Muscle layer of duodenum (tissue), 2 donors: ENCODE measurements at regions not wholly inside any gene's neighbourhood (a gene's known extent, or its start where the extent isn't known, plus 50 kb on each side); places are given as distances from the start of the nearest gene placed in this dataset.

ENCODE experiments used
- H3K27ac ChIP-seq: one replicate; pipeline ENCODE4 v1.7.0; 2013; ENCODE audit warnings: mild to moderate bottlenecking, low read length
- H3K27me3 ChIP-seq: one replicate; pipeline ENCODE4 v1.7.0; 2013; ENCODE audit warnings: low read depth, mild to moderate bottlenecking, control low read depth, low read length
- H3K36me3 ChIP-seq, 2 donors: one replicate each; pipeline ENCODE4 v1.7.0; 2013; ENCODE audit warnings: low read length in 2 of 2, control low read depth in 1 of 2, mild to moderate bottlenecking in 1 of 2; ENCODE audit not compliant: insufficient read depth in 2 of 2, control insufficient read depth in 1 of 2
- H3K4me1 ChIP-seq, 2 donors: one replicate each; pipeline ENCODE4 v1.7.0; 2013; ENCODE audit warnings: low read length in 2 of 2, mild to moderate bottlenecking in 2 of 2, control low read depth in 1 of 2, moderate library complexity in 1 of 2; ENCODE audit not compliant: insufficient read depth in 2 of 2, control insufficient read depth in 1 of 2
- H3K4me3 ChIP-seq, 2 donors: one replicate each; pipeline ENCODE4 v1.7.0; 2013; ENCODE audit warnings: low read length in 2 of 2, low read depth in 1 of 2, mild to moderate bottlenecking in 1 of 2
- H3K9me3 ChIP-seq, 2 donors: one replicate each; pipeline ENCODE4 v1.7.0; 2013; ENCODE audit warnings: low read length in 2 of 2, control low read depth in 1 of 2, mild to moderate bottlenecking in 1 of 2; ENCODE audit not compliant: control insufficient read depth in 1 of 2
- donor health status: healthy.

DNA sequence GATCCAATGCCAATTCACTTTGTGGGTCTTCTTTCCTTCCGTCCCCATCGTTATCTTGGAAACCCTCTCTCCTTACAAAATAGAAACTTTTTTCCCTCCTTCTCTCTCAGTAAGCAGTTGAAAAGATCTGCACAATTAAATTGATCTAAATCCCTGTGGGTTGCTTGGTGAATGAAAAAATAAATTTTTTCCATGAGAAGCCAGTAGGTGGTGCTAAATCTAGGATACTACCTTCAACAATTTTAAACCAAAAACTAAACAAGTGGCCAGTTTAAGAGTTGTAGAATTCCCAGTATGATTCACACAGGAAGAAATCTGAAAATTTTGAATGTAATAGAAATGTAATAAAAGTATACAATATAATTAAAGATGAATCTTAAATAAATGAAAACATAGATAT lies 990.3 kb upstream of the ZNF722 start:
- Histone ChIP-seq H3K27me3 (no peaks in the 10 kb centered on the region), H3K4me3 (no peak overlapping the region), H3K4me1 (no peaks in the 10 kb centered on the region), H3K36me3 (no peaks in the 10 kb centered on the region), H3K9me3 (peaks cover 0 to 8% of the 10 kb centered on the region in 2 donors), H3K27ac (no peak overlapping the region)

DNA sequence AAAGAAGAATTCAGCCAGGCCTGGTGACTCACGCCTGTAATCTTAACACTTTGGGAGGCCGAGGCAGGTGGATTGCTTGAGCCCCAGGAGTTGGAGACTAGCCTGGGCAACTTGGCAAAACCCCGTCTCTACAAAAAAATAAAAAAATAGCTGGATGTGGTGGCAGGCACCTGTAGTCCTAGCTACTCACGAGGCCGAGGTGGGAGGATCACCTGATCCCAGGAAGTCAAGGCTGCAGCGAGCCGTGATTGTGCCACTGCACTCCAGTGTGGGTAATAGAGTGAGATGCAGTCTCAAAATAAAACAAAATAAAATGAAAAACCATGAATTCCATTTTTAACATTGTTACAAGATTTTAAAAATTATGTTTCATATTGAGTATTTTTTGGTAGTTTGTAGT lies 988.9 kb upstream of the ZNF722 start:
- H3K36me3 ChIP-seq, result no peaks in the 10 kb centered on the region
- H3K4me3 ChIP-seq, result no peak overlapping the region
- no peaks in the 10 kb centered on the region for H3K27me3 ChIP-seq
- no peaks in the 10 kb centered on the region for H3K4me1 ChIP-seq
- H3K9me3 ChIP-seq, result peaks cover 0 to 10% of the 10 kb centered on the region in 2 donors
- H3K27ac ChIP-seq, result no peak overlapping the region

DNA sequence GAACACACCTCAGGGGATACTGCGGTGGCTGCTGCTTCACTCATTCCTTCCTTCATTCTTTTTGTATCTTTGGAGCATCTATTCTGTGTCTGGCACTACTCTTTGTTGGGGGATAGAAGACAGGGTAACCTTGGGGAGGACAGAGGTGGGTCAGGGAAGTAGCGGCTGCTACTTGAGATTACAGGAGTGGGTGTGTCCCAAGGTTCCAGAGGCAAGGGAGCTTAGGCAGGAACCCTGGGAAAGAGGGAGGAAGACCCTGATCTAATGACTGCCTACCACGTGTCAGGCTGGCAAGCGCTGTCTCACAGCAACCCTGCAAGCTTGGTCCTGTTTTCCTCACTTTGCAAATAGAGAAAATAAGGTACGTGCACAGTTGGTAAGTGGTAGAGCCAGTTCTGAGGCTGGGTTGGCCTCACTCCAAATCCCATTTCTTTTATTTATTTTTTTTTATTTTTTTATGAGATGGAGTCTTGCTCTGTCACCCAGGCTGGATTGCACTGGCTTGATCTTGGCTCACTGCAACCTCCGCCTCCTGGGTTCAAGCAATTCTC lies 985.9 kb upstream of the ZNF722 start:
- H3K4me1 ChIP-seq, result no peaks in the 10 kb centered on the region
- no peak overlapping the region for H3K4me3 ChIP-seq
- H3K27ac ChIP-seq, result no peak overlapping the region
- H3K9me3 ChIP-seq, result peaks cover 3 to 10% of the 10 kb centered on the region in 2 donors
- H3K27me3 ChIP-seq, result no peaks in the 10 kb centered on the region
- H3K36me3 ChIP-seq, result no peaks in the 10 kb centered on the region

DNA sequence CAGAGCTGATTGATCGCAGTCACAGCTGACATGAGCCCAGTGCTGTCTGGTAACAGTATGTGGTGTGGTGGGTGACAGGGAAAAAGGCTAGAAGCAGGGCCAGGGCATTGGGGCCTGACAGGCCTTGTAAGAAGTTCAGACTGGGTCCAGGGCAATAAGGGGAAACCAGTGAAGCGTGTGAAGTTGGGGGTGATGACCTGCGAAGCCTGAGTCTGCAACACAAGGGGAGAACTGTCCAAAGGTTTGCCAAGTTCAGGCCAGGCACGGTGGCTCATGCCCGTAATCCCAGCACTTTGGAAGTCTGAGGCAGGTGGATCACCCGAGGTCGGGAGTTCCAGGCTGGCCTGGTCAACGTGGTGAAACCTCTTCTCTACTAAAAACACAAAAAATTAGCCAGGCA lies 983.9 kb upstream of the ZNF722 start:
- Histone ChIP-seq H3K36me3 (no peaks in the 10 kb centered on the region), H3K9me3 (peaks cover 3 to 16% of the 10 kb centered on the region in 2 donors), H3K27ac (no peak overlapping the region), H3K27me3 (no peaks in the 10 kb centered on the region), H3K4me1 (no peaks in the 10 kb centered on the region), H3K4me3 (no peak overlapping the region)

DNA sequence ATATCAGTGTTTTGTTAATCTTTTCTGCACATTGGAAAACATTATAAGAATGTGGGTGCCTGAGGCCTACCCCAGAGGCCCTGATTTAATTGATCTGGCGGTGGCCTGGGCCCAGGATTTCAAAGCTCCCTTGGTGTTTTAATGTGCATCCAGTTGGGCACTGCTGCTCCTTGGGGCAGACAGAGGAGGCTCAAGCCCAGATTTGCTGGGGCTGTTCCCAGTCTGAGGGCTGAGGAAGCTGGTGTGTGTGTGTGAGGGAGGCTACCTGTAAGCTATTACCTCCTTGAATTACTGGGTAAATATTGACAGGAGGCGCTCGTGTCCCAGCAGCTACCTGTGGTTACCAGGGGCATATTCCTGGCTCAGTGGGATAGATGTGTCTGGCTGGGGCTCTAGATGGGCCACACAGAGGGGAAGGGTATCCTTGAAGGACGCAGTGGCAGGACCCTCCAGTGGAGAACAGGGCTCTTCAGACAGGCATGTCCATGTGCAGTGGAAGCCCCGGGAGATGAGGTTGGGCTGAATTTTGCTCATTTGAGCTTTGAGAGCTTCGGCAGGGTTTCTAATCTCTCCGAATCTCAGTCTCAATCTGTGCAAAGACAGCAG lies 975.4 kb upstream of the ZNF722 start:
- H3K9me3 ChIP-seq, result peaks cover 0 to 9% of the 10 kb centered on the region in 2 donors

DNA sequence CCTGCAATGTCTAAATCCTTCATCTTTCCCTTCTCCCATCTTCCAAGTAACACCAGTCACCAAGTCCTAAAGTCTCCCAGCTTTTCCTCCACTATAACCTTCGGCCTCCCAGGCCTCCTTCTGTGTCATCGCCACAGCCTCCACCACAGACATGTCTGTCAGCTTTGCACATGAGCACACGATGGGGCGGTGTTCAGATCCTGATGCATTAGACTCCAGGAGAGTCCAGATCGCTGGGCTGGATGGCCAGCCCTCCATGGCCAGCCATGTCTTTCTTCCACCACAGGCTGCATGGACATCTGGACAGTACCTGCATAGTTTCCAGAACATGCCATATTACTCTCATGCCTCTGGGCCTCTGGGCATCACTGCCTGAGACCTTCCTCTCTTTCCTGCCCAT lies 974.2 kb upstream of the ZNF722 start:
- Histone ChIP-seq H3K36me3 (no peaks in the 10 kb centered on the region), H3K4me3 (no peak overlapping the region), H3K27ac (no peak overlapping the region), H3K27me3 (no peaks in the 10 kb centered on the region), H3K9me3 (peaks cover 0 to 7% of the 10 kb centered on the region in 2 donors), H3K4me1 (no peaks in the 10 kb centered on the region)

More for the DNA sequence above, 975.4 kb upstream of the ZNF722 start:
- no peak overlapping the region for H3K4me3 ChIP-seq
- no peak overlapping the region for H3K27ac ChIP-seq
- H3K4me1 ChIP-seq, result no peaks in the 10 kb centered on the region
- H3K27me3 ChIP-seq, result no peaks in the 10 kb centered on the region
- no peaks in the 10 kb centered on the region for H3K36me3 ChIP-seq

DNA sequence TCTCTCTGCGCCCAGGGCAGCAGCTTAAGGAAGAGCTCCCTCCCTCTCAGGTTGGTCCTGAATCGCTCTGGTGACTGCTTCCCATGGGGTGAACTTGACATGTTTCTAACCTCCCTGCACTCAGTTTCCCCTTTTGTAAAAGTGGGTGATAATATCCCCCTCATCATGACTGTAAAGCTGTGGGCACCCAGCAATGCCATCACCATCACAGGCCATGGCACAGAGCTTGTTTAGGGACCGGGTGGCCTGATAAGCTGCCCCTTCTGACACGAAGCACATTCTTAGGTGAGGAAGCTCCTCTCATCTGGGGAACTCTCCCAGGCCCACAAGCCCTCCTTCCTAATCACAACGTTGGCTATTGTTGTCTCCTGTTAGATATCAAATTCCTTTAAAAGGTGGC lies 972.8 kb upstream of the ZNF722 start:
- Histone ChIP-seq H3K27me3 (no peaks in the 10 kb centered on the region), H3K27ac (no peak overlapping the region), H3K9me3 (peaks cover 0 to 12% of the 10 kb centered on the region in 2 donors), H3K36me3 (no peaks in the 10 kb centered on the region), H3K4me3 (no peak overlapping the region), H3K4me1 (no peaks in the 10 kb centered on the region)

DNA sequence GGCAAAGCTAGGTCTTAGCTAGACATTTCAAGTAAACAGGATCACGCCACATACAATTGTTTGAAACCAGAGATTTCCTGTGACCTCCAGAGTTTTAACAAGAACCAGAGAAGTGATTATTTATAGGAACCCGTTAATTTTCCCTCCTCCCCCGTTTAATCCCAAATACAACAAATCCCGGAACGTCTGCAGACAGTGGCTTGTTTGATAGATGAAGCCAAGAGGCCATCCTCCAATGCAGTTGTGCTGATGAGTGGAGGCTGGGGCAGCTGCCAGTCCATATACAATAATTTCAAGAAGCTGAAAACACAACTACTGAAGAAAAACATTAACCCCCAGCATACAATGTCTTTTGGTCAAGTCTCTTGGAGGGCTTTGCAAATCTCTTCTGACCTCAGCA lies 971.6 kb upstream of the ZNF722 start:
- peaks cover 0 to 18% of the 10 kb centered on the region in 2 donors for H3K9me3 ChIP-seq
- no peaks in the 10 kb centered on the region for H3K27me3 ChIP-seq

DNA sequence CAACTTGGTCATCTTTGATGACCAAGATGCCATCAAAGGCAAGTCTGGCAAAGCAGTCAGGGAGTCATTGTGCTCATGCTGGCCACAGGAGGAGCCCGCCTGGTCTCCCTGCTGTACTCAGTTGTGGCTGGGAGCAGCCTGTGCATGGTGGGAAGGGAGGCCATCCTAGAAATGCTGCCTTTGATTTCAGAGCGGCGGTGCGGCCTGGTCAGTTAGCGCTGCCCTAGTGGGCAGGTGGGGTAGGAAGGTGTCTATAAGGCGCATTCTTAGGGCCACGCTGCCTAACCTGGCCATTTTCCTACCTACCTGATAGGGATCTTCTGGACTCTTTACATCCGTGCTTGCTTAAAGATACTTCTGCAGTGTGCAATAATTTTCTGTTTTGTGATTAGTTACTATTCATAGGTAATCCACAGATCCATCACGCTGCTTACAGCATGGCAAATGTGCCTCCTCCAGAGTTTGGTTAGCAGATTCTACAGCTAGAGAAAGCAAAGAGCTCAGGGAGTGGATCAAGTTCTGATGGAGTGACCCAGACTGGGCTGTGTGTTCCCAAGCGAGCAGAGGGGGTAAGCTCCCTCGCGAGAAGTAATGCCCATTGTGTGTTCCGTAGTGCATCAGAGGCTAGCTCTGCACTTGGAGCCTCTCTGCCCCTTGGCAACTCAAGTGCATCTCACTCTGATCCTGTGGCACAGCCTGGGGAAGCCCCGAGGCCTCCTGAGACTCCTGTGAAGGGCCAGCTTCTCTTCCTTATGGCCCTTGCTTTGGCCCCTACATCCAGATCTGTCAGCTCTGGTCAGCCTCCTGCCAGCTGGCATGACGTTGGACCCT lies 970.1 kb upstream of the ZNF722 start:
- H3K27me3 ChIP-seq, result no peaks in the 10 kb centered on the region
- H3K27ac ChIP-seq, result no peak overlapping the region
- H3K9me3 ChIP-seq, result peaks cover 0 to 18% of the 10 kb centered on the region in 2 donors
- no peak overlapping the region for H3K4me3 ChIP-seq
- H3K4me1 ChIP-seq, result no peaks in the 10 kb centered on the region
- no peaks in the 10 kb centered on the region for H3K36me3 ChIP-seq

More for the DNA sequence above, 971.6 kb upstream of the ZNF722 start:
- Histone ChIP-seq H3K27ac (no peak overlapping the region), H3K4me1 (no peaks in the 10 kb centered on the region), H3K36me3 (no peaks in the 10 kb centered on the region), H3K4me3 (no peak overlapping the region)

DNA sequence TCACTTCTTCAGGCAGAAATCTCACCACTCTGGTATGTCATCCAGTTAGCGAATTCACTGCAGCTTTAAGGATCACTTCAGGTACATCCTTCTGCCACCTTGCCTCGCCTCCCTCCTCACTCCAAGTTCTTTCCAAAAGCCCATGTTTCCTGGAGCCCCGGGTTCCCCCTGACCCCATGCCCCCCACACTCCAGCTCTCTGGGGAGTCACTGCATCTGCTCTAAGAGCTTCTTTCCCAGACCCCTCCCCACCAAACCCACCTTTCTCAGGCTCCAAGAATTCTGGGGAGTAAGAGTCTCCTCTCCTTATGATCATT lies 969.5 kb upstream of the ZNF722 start:
- peaks cover 0 to 16% of the 10 kb centered on the region in 2 donors for H3K9me3 ChIP-seq

DNA sequence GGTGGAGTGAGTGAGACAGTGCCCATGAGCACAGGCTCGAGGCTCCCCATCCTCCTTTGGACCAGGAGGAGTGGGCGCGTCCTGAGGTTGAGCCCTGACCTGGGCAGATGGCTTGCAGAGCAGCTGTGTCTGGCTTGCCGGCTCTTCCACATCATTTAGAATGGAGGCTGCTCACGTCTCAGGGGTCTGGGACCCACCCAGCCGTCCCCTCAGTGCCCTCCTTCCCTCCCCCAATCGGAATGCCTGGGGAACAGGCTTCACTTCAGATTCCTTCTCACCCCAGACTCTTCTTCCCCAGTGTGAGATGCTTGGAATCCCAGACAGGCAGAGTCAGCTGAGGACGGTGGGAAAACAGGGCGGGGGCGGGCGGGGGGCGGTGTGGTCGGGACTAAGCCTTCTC lies 968.6 kb upstream of the ZNF722 start:
- no peaks in the 10 kb centered on the region for H3K36me3 ChIP-seq
- no peaks in the 10 kb centered on the region for H3K4me1 ChIP-seq
- H3K9me3 ChIP-seq, result peaks cover 0 to 16% of the 10 kb centered on the region in 2 donors

More for the DNA sequence above, 969.5 kb upstream of the ZNF722 start:
- H3K36me3 ChIP-seq, result no peaks in the 10 kb centered on the region
- no peaks in the 10 kb centered on the region for H3K4me1 ChIP-seq
- no peak overlapping the region for H3K4me3 ChIP-seq
- H3K27ac ChIP-seq, result no peak overlapping the region
- H3K27me3 ChIP-seq, result no peaks in the 10 kb centered on the region

More for the DNA sequence above, 968.6 kb upstream of the ZNF722 start:
- Histone ChIP-seq H3K27me3 (no peaks in the 10 kb centered on the region), H3K27ac (no peak overlapping the region), H3K4me3 (no peak overlapping the region)
